Astrocyte of the cerebellum (primary cell): ENCODE measurements at regions not wholly inside any gene's neighbourhood (a gene's known extent, or its start where the extent isn't known, plus 50 kb on each side); places are given as distances from the start of the nearest gene placed in this dataset.

Source experiments
- DNase-seq: peaks from one replicate; pipeline ENCODE4 v3.0.0-alpha.2; 2011; ENCODE audit warnings: low read depth
- H3K4me3 ChIP-seq: 2 replicates; pipeline ENCODE4 v1.5.1; 2011; ENCODE audit warnings: mild to moderate bottlenecking, low read depth, low read length, moderate library complexity
- CTCF ChIP-seq: IDR thresholded peaks from 2 replicates; pipeline ENCODE4 v1.5.1; 2012; ENCODE audit warnings: low read length, low read depth, moderate library complexity, mild to moderate bottlenecking; ENCODE audit errors: missing control alignments
- in situ Hi-C: cut with HindIII; loops from 2 replicates; pipeline ENCODE4 v1.10.0; 2017; ENCODE audit warnings: low sequenced_read_pairs

GRCh38 chr18:42623935-42624334, 491.6 kb downstream of the RIT2 start:
- TF ChIP-seq CTCF: no peak
- in situ Hi-C loops: no loop called here
- DNase-seq: no peak
- no peak overlapping the region for H3K4me3 ChIP-seq

GRCh38 chr18:42632801-42633200, 482.7 kb downstream of the RIT2 start:
- H3K4me3 ChIP-seq: no peak overlapping the region
- DNase-seq: no peak
- TF ChIP-seq CTCF: no peak
- in situ Hi-C loops: no loop called here

- in situ Hi-C loops: no loop called here
- DNase-seq: no peak
- peak; percentile 7 for TF ChIP-seq CTCF
- H3K4me3 ChIP-seq: no peak overlapping the region
Observed at GRCh38 chr18:42635378-42636048, 480.0 kb downstream of the RIT2 start.

GRCh38 chr18:42636309-42636708, 479.2 kb downstream of the RIT2 start:
- no peak for DNase-seq
- in situ Hi-C loops: no loop called here
- no peak overlapping the region for H3K4me3 ChIP-seq
- no peak for TF ChIP-seq CTCF

GRCh38 chr18:42640160-42640559, 475.3 kb downstream of the RIT2 start:
- no peak for TF ChIP-seq CTCF
- in situ Hi-C loops: no loop called here
- no peak for DNase-seq
- H3K4me3 ChIP-seq: no peak overlapping the region

GRCh38 chr18:42641996-42642395, 473.5 kb downstream of the RIT2 start:
- no peak for DNase-seq

More at GRCh38 chr18:42641996-42642395, 473.5 kb downstream of the RIT2 start:
- no peak for TF ChIP-seq CTCF
- H3K4me3 ChIP-seq: no peak overlapping the region
- in situ Hi-C loops: no loop called here
